Stimulated activated CD8-positive, alpha-beta memory T cell treated with anti-CD3 and anti-CD28 coated beads, Interleukin-12 subunit alpha, Interleukin-12 subunit beta, amount 100 ng/mL, for 24 hours (primary cell): ENCODE measurements at regions not wholly inside any gene's neighbourhood (a gene's known extent, or its start where the extent isn't known, plus 50 kb on each side); places are given as distances from the start of the nearest gene placed in this dataset.

ENCODE experiments used
- DNase-seq: peaks from one replicate; pipeline ENCODE4 v3.0.0-alpha.2; 2020; ENCODE audit errors: extremely low read depth

GRCh38 chr10:1814556-1814955 is 77.2 kb upstream of the ADARB2 start:
- DNase-seq: no peak

GRCh38 chr10:1809139-1809741 is 71.9 kb upstream of the ADARB2 start:
- no peak for DNase-seq

DNA sequence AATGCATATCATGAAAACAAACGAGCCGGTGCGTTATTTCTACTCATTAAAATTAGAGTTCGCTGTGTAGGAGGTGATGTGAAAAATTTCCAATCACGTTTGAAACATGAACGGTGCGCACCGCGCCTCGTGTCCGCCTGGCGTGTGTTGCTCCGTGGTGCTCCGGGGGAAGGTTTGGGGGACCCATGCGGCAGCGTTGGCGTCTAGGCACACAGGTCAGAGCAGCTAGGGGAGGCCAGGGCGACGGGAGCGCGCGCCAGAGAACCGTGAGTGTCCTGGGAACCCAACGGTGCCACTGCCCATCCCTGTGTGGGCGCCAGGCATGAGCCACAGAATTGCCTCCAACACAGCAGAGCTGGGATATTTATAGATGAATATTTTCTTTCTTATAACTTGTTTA is 70.6 kb upstream of the ADARB2 start:
- no peak for DNase-seq

DNA sequence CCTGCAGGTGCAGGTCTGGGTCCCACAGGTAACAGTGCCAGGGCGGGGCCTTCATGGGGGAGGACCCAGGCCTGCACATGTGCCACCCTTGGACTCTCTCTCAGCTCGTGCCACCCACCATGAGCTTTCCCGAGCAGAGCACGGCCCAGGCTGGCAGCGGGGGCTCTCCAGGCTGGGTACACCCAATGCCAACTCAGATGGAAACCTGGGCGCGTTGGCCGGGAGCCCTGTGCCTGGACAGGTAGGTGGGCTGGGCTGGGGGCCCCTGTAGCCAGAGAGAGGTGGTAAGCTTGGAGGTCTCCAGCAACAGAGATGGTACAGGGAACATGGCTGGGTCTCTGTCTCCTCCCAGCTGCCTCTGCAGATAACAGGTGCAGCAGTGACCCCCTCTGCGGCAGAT is 69.9 kb upstream of the ADARB2 start:
- DNase-seq: no peak

DNA sequence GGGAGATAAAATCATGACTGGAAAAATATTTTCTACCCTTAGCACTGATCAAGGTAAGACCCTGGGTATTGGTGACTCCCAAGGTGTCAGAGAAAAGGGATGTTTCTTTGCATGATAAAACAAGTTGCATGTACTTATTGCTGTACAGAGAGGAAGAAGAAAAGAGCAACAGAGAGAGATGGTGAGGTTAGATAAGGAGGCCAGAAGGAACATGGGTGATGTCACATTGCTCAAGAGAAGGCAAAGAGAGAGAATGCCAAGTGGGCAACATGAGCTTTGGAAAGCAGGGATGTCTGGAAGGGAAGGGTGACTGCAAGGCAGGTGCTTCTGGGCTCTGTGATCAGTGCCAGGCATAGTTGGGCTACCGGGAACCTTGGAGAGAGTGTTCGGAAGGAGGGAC is 65.1 kb upstream of the ADARB2 start:
- DNase-seq: no peak

DNA sequence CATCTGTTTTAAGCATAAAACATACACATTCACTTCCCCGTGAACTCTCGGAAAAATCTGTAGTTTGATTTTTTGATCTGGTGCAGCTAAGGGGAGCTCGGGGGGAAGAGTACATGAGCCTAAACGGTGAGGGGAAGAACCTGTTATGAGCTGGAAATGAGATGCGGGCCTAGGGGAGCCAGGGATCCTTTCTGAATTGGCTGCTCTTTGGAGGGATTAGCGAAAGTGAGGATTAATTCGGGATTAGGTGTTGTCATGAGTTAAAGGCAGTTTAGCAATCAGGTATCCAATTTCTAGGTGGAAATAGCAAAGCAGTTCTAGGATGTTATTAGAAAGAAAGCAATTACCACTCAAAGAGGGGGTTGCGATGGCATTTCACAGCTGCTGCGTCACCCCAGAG is 51.1 kb upstream of the ADARB2 start:
- DNase-seq: no peak
